Cardiac fibroblast (primary cell): ENCODE measurements at regions not wholly inside any gene's neighbourhood (a gene's known extent, or its start where the extent isn't known, plus 50 kb on each side); places are given as distances from the start of the nearest gene placed in this dataset.

ENCODE experiments used
- DNase-seq, 2 donors: peaks; one replicate each; pipeline versions ENCODE4 v3.0.0 to v3.0.0-alpha.2; 2010; ENCODE audit warnings: low read depth in 2 of 2
- H3K4me3 ChIP-seq, 2 donors: replicated peaks in 1 of 2; 1 replicate in 1 of 2; 2 replicates in 1 of 2; pipeline ENCODE4 v1.5.1; 2011; ENCODE audit warnings: low read depth in 2 of 2, low read length in 2 of 2, mild to moderate bottlenecking in 2 of 2, moderate library complexity in 1 of 2
- TF ChIP-seq, protein P1 (sequence below): IDR thresholded peaks from one replicate; pipeline ENCODE4 v1.5.1; 2011; ENCODE audit warnings: low read depth, mild to moderate bottlenecking, low read length, inconsistent platforms

DNA sequence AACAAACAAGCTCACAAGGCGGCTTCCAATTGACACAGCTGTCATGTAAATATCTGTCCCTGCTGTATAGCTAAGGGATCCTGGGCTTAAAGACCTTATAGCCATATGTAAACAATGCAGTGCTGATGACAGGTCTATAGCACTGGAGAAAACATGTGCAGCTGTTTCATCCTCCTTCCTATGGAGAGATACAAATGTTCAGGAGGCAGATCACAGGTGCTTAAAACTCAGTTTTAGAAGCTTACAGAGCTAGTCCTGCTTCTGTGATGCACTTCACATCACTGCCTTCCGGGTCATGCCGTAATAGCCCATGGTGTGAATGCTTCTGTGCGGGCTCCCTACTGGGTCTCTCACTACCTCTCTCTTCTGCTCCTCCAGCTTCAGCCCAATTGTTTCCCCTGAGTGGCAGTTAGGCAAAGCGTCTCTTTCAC lies 262.4 kb upstream of the CHST9 start:
- DNase-seq: no peak
- TF ChIP-seq, protein P1, sequence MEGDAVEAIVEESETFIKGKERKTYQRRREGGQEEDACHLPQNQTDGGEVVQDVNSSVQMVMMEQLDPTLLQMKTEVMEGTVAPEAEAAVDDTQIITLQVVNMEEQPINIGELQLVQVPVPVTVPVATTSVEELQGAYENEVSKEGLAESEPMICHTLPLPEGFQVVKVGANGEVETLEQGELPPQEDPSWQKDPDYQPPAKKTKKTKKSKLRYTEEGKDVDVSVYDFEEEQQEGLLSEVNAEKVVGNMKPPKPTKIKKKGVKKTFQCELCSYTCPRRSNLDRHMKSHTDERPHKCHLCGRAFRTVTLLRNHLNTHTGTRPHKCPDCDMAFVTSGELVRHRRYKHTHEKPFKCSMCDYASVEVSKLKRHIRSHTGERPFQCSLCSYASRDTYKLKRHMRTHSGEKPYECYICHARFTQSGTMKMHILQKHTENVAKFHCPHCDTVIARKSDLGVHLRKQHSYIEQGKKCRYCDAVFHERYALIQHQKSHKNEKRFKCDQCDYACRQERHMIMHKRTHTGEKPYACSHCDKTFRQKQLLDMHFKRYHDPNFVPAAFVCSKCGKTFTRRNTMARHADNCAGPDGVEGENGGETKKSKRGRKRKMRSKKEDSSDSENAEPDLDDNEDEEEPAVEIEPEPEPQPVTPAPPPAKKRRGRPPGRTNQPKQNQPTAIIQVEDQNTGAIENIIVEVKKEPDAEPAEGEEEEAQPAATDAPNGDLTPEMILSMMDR: no peak
- no peak overlapping the region for H3K4me3 ChIP-seq

DNA sequence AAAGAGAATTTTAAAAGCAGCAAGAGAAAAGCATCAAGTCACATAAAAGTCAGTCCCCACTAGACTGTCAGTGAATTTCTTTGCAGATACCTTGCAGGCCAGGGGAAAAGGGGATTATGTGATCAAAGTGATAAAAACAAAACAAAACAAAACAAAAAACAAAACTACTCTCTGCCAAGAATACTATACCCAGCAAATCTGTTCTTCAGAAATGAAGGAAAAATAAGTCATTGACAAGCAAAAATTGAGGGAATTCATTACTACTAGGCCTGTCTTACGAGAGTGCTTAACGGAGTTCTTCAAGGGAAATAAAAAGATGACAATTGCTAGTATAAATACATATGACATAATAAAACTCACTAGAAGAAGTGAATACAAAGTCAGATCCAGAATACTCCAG lies 245.5 kb upstream of the CHST9 start:
- DNase-seq: no peak
- TF ChIP-seq, protein P1: no peak
- no peak overlapping the region for H3K4me3 ChIP-seq

DNA sequence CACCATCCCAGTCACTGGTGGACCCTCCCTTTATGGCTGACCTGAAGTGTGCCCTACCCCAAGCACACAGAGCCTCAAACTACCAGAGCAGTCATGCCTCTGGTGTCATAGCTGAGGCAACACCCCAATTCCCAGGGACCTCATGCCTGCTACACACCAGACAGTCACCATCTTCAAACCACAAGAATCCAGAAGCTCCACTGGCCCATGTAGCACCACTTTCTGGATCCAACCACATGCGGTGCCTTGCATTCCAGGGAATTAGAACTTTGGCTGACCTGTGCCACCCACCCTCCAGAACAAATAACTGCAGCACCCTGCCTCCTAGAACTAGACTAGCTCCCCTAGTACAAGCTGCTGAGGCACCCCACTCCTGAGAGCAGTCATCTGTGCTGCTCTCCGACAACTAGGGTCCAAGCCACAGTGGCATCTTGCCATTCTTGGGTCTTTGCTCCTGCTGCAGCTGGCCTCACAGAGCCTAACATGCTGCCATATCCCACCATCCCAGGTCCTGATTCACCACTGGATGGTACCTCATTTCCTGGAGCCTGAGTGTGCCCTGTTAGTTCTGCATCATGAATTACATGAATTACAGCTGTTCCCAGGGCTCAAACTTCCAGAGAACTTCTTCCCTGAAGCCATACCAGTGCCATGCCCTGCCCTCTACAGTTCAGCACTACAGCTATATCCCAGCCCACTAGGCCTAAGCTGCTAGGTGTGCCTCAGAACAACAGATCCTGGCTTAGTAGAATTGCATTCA lies 243.8 kb upstream of the CHST9 start:
- no peak for DNase-seq
- TF ChIP-seq, protein P1: no peak
- no peak overlapping the region for H3K4me3 ChIP-seq

DNA sequence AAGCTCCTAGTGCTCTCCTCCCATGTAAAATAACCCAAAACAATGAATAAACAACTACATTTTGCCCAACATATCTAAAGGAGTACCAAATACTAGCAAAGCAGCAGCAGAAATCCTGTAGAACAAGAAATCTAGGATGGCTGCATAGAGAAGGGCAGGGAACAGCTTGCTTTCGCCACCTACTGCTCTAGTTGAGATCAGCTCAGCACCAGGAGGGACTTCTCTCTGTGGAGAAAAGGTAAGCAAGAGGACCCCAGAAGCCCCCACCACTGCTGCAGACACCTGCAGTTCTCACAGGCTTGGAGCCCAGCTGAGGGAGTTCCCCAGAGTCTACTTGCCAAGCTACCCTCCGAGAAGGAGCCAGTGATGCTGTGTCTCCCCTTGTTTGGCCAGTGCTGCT lies 243.0 kb upstream of the CHST9 start:
- no peak for DNase-seq
- TF ChIP-seq, protein P1: no peak
- no peak overlapping the region for H3K4me3 ChIP-seq

DNA sequence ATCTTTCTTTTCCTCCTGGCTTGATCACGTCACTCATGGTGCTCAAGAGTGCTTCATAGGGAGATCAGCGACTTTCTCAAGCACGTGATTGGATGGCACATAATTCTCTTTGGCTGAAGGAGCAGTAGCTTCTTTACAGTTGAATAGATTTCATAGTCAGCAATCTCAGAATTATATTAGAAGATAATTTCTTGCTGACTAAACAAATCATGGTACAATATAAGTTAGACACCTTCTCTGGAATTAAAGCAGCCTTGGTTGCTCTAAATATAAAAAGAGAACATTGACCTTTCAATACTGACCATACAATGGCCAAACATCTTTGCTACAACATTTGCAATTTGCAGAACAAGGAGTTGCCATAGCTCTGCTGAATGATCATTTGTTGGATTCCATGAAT lies 238.5 kb upstream of the CHST9 start:
- TF ChIP-seq, protein P1: no peak
- DNase-seq: no peak
- H3K4me3 ChIP-seq: no peak overlapping the region

DNA sequence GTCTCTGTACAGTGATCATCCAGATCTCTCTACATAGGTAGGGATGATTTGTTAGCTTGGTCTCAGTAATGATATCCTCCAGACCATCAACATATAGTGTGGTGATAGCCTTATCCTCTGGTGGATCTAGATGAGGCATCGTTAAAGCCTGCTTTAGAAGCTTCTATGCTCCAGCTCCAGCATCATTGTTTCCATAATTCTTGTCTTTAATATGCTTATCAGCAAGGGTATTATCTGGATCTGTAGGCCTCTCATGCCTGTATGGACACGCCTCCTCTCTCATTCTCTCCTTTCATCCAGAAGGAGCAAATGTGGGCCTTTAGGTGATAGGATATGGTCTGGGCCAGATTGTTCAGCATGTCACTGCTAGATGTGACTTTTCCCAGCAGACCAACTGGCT lies 234.5 kb upstream of the CHST9 start:
- TF ChIP-seq, protein P1: no peak
- no peak for DNase-seq
- H3K4me3 ChIP-seq: no peak overlapping the region

DNA sequence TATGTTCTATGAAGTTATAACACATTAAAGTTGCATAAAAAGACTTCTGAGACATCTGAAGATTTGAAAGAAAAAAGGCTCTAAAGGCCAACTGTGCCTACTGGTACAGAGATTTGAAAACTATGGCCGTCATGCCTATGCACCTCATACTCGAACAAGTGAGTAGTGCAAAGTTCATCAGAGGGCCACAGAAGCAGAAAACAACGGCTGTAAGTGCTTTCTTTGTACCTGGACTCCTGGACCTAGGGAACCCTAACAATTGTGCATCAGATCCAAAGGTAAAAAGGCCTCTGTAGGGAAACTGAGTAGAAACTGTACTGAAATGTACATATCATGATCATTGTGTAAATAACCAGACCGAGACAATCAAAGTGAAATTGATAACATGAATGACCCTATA lies 230.4 kb upstream of the CHST9 start:
- TF ChIP-seq, protein P1: no peak

More for the DNA sequence above, 230.4 kb upstream of the CHST9 start:
- no peak for DNase-seq
- H3K4me3 ChIP-seq: no peak overlapping the region
